ENCODE measurements at regions not wholly inside any gene's neighbourhood (a gene's known extent, or its start where the extent isn't known, plus 50 kb on each side); places are given as distances from the start of the nearest gene placed in this dataset.

GRCh38 chr20:50408526-50409364 is 101.4 kb upstream of the PTPN1 start:
- Histone ChIP-seq H3F3A (ENCODE audit: low read depth) (no peaks in the 10 kb centered on the region), H3K4me3 (ENCODE audit: low read length, poor library complexity, severe bottlenecking) (no peak overlapping the region), H2AFZ (ENCODE audit: low read length) (no peak overlapping the region), H3K36me3 (ENCODE audit: insufficient read depth, low read length) (no peaks in the 10 kb centered on the region), H4K20me1 (ENCODE audit: insufficient read depth, low read length, poor library complexity, severe bottlenecking) (no peaks in the 10 kb centered on the region), H3K9me3 (ENCODE audit: insufficient read depth, low read depth, low read length) (no peaks in the 10 kb centered on the region), H3K9ac (ENCODE audit: low read depth, low read length, poor library complexity, severe bottlenecking) (no peak overlapping the region), H3K4me2 (ENCODE audit: low read depth, low read length, poor library complexity, severe bottlenecking) (no peak overlapping the region), H3K9me2 (replicated peaks; ENCODE audit: low read depth, low read length) (no peaks in the 10 kb centered on the region), H3K4me1 (ENCODE audit: insufficient read depth, low read length, poor library complexity, severe bottlenecking) (no peaks in the 10 kb centered on the region), H3K27me3 (ENCODE audit: insufficient read depth, low read length, poor library complexity, severe bottlenecking) (no peaks in the 10 kb centered on the region), H3K79me2 (ENCODE audit: insufficient read depth, low read length) (no peaks in the 10 kb centered on the region)
- TF ChIP-seq, protein P1, sequence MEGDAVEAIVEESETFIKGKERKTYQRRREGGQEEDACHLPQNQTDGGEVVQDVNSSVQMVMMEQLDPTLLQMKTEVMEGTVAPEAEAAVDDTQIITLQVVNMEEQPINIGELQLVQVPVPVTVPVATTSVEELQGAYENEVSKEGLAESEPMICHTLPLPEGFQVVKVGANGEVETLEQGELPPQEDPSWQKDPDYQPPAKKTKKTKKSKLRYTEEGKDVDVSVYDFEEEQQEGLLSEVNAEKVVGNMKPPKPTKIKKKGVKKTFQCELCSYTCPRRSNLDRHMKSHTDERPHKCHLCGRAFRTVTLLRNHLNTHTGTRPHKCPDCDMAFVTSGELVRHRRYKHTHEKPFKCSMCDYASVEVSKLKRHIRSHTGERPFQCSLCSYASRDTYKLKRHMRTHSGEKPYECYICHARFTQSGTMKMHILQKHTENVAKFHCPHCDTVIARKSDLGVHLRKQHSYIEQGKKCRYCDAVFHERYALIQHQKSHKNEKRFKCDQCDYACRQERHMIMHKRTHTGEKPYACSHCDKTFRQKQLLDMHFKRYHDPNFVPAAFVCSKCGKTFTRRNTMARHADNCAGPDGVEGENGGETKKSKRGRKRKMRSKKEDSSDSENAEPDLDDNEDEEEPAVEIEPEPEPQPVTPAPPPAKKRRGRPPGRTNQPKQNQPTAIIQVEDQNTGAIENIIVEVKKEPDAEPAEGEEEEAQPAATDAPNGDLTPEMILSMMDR (conservative IDR thresholded peaks at IDR 0.05; ENCODE audit: low read length), result no peak
- TF ChIP-seq EZH2phosphoT487 (IDR thresholded peaks at IDR 0.05; ENCODE audit: borderline replicate concordance), result no peak

- no peaks in the 10 kb centered on the region for H3K9me3 ChIP-seq (ENCODE audit: insufficient read depth, low read depth, low read length)
- no peaks in the 10 kb centered on the region for H3K36me3 ChIP-seq (ENCODE audit: insufficient read depth, low read length)
- no peak overlapping the region for H3K9ac ChIP-seq (ENCODE audit: low read depth, low read length, poor library complexity, severe bottlenecking)
- H3K27me3 ChIP-seq (ENCODE audit: insufficient read depth, low read length, poor library complexity, severe bottlenecking), result no peaks in the 10 kb centered on the region
- H3K4me1 ChIP-seq (ENCODE audit: insufficient read depth, low read length, poor library complexity, severe bottlenecking), result no peaks in the 10 kb centered on the region
- H4K20me1 ChIP-seq (ENCODE audit: insufficient read depth, low read length, poor library complexity, severe bottlenecking), result no peaks in the 10 kb centered on the region
- no peak overlapping the region for H3K4me3 ChIP-seq (ENCODE audit: low read length, poor library complexity, severe bottlenecking)
- no peaks in the 10 kb centered on the region for H3K79me2 ChIP-seq (ENCODE audit: insufficient read depth, low read length)
- no peaks in the 10 kb centered on the region for H3F3A ChIP-seq (ENCODE audit: low read depth)
- TF ChIP-seq EZH2phosphoT487 (IDR thresholded peaks at IDR 0.05; ENCODE audit: borderline replicate concordance), result no peak
- TF ChIP-seq, protein P1 (conservative IDR thresholded peaks at IDR 0.05; ENCODE audit: low read length), result no peak
- H3K4me2 ChIP-seq (ENCODE audit: low read depth, low read length, poor library complexity, severe bottlenecking), result no peak overlapping the region
- H2AFZ ChIP-seq (ENCODE audit: low read length), result no peak overlapping the region
- H3K9me2 ChIP-seq (replicated peaks; ENCODE audit: low read depth, low read length), result no peaks in the 10 kb centered on the region
These were observed 100.7 kb upstream of the PTPN1 start for GRCh38 chr20:50409495-50409894.

GRCh38 chr20:50410343-50410742 is 99.8 kb upstream of the PTPN1 start:
- H3K4me2 ChIP-seq (ENCODE audit: low read depth, low read length, poor library complexity, severe bottlenecking), result no peak overlapping the region
- no peaks in the 10 kb centered on the region for H3K9me2 ChIP-seq (replicated peaks; ENCODE audit: low read depth, low read length)
- H3K36me3 ChIP-seq (ENCODE audit: insufficient read depth, low read length), result no peaks in the 10 kb centered on the region
- no peak overlapping the region for H3K4me3 ChIP-seq (ENCODE audit: low read length, poor library complexity, severe bottlenecking)
- H3K4me1 ChIP-seq (ENCODE audit: insufficient read depth, low read length, poor library complexity, severe bottlenecking), result no peaks in the 10 kb centered on the region
- no peaks in the 10 kb centered on the region for H3K9me3 ChIP-seq (ENCODE audit: insufficient read depth, low read depth, low read length)
- no peaks in the 10 kb centered on the region for H3K79me2 ChIP-seq (ENCODE audit: insufficient read depth, low read length)
- no peaks in the 10 kb centered on the region for H4K20me1 ChIP-seq (ENCODE audit: insufficient read depth, low read length, poor library complexity, severe bottlenecking)
- no peak overlapping the region for H3K9ac ChIP-seq (ENCODE audit: low read depth, low read length, poor library complexity, severe bottlenecking)
- H3K27me3 ChIP-seq (ENCODE audit: insufficient read depth, low read length, poor library complexity, severe bottlenecking), result no peaks in the 10 kb centered on the region
- no peak overlapping the region for H2AFZ ChIP-seq (ENCODE audit: low read length)
- no peak for TF ChIP-seq EZH2phosphoT487 (IDR thresholded peaks at IDR 0.05; ENCODE audit: borderline replicate concordance)
- TF ChIP-seq, protein P1 (conservative IDR thresholded peaks at IDR 0.05; ENCODE audit: low read length), result no peak
- H3F3A ChIP-seq (ENCODE audit: low read depth), result no peaks in the 10 kb centered on the region

All from Loucy (cell line).